Activated CD4-positive, alpha-beta T cell treated with anti-CD3 and anti-CD28 coated beads, Interleukin-2, Interleukin-6, amounts not matched to agents 100 ng/mL and 50 ng/mL, durations not matched to agents 16 hours and 8 hours (primary cell): ENCODE measurements at regions not wholly inside any gene's neighbourhood (a gene's known extent, or its start where the extent isn't known, plus 50 kb on each side); places are given as distances from the start of the nearest gene placed in this dataset.
"Not testable (repeated sequence)": the region's sequence is repeated elsewhere in the genome, so short reads cannot be mapped to it uniquely, and the experiment has no call there.

Source experiments
- DNase-seq: peaks from one replicate; pipeline ENCODE4 v3.0.0-alpha.2; 2020

DNA sequence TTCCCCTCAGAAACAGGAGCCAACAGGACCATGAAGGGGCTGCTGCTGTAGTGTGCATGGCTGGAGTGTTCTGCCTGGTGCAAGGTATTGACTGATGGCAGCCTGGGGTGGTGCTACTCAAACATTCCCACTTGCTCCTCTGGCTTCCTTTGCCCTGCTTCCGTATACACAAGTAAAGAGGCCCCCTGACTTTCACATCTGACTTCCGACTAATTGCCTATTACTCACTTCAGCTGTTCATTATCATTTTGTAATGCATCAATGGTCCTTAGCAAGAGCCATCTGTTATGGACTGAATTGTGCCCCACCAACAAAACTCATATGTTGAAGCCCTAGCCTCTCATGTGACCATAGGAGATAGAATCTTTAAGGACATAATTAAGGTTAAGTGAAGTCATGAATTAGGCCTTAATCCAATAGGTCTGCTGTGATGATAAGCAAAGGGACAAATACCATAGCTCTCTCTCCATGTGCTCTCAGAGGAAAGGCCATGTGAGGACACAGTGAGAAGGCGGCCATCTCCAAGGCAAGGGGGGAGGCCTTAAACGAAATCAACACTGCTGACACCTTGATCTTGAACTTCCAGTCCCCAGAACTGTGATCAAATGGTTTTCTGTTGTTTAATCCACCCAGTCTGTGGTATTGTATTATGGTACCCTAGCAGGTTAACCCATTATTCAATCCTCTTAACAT, 122.5 kb upstream of the CLNK start:
- no peak for DNase-seq

DNA sequence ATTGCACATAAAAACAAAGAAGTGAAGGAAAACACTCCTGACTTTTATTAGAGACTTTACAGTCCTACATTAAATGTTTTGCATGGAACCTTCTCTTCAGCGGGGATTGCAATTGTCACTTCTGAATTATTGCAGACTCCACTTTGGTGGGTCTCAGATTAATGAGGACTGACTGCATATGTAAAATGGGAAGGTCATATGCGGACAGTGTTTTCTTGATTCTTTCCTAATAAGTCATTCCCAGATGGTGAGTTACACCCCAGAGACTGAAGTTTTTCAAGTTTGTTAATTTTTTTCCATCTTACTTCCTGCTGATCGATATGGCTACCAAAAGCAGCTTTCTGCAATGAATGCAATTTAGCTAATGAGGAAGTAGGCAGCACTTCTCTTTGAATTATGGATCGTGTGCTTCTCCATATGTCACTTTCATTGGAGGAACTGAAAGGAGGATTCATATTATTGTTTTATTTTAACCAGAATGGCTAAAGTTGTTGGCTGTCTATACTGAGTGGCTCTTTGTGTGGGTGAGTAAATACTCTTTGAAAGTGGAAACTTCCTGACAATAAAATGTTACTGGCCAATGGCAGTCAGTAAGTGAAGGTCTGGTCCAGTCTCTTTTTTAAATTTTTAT, 119.3 kb upstream of the CLNK start:
- no peak for DNase-seq

GRCh38 chr4:10787365-10787764, 102.8 kb upstream of the CLNK start:
- no peak for DNase-seq

DNA sequence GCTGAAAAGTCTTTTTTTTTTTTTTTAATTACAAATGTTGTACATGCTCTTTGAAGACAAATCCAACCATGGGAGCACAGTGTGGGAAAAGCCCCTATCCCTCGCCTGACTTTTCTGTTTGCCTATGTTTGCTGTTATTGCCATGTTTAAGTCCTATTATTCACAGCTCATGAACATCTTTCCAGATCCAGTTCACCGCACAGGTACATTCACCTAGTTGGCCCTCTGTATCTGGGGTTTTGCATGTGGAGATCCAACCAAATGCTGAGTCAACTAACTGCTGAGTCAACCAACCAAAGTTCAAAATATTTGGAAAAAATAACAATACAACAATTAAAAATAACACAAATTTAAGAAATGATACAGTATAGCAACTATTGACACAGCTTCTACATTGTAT, 100.1 kb upstream of the CLNK start:
- no peak for DNase-seq

DNA sequence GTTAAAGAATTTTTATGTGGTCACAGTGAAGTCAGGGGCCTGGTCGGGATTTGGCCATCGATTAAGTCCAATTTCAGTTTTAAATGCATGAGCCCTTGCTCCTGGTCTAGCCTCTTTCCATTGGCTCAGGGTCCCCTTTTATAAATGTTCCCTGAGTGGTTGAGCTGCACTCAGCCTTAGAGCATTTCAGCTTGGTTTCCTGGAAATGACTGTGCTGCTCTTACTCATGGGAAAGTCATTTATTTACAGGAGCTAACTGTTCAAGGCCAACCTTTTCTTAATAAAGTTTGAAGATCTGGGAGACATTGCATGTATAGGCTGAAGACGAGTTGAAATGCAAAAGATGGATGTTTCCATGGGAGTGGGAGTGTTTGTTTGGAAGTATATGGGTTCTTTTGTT, 98.8 kb upstream of the CLNK start:
- DNase-seq = no peak

- no peak for DNase-seq
Observed at GRCh38 chr4:10781805-10782204, 97.2 kb upstream of the CLNK start.

DNA sequence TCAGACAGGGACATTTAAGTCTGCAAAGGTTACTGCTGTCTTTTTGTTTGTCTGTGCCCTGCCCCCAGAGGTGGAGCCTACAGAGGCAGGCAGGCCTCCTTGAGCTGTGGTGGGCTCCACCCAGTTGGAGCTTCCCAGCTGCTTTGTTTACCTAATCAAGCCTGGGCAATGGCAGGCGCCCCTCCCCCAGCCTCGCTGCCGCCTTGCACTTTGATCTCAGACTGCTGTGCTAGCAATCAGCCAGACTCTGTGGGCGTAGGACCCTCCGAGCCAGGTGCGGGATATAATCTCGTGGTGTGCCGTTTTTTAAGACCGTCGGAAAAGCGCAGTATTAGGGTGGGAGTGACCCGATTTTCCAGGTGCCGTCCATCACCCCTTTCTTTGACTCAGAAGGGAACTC, 96.2 kb upstream of the CLNK start:
- DNase-seq = not testable (repeated sequence)

DNA sequence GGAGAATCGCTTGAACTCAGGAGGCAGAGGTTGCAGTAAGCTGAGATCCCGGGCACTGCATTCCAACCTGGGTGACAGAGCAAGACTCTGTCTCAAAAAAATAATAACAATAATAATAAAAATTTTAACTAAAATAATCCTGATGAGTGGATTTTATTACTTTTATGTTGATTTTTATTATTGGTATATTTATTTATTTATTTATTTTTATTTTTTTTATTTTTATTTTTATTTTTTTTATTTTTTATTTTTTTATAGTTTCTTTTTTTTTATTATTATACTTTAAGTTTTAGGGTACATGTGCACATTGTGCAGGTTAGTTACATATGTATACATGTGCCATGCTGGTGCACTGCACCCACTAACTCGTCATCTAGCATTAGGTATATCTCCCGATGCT, 90.6 kb upstream of the CLNK start:
- not testable (repeated sequence) for DNase-seq

- no peak for DNase-seq
Observed at GRCh38 chr4:10773656-10774055, 89.1 kb upstream of the CLNK start.

- DNase-seq = no peak
Observed at GRCh38 chr4:10773010-10773409, 88.4 kb upstream of the CLNK start.

DNA sequence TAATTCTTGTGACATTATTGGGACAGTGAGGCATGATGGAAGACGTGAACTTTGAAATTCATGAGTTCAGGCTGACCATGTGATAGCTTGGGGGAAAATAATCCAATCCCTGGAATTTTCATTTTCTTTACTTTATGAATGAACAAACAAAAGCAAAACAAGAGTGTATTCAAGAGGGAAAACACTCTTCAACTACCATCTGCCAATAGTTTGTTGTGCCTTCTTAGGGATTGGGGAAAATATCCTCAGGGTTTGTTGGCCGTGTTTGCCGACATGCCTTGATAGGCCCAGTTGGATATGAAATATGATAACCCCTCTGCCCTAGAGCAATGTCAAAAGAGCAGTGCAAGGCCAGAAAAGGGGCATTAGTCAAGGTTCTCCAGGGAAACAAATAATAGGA, 80.8 kb upstream of the CLNK start:
- DNase-seq = no peak

DNA sequence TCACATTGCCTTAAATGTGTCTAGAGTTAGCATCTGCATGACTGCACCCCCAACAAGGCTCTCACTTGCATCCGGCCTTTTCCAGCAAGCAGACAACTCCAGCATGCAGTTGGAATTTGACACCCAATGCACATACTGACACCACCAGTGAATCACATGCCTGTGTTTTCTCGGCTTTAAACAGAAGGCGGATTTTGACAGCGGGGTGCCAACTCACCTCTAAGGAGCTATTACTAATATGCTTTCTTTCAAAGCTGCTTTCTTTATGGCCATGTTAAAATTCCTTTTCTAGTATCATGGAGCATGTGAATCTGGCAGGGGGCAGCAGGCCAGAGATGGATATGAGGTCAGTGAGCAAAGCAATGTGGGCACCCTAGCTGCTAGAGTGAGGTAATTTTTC, 78.0 kb upstream of the CLNK start:
- DNase-seq = no peak

- no peak for DNase-seq
Observed at GRCh38 chr4:10761903-10762302, 77.3 kb upstream of the CLNK start.

DNA sequence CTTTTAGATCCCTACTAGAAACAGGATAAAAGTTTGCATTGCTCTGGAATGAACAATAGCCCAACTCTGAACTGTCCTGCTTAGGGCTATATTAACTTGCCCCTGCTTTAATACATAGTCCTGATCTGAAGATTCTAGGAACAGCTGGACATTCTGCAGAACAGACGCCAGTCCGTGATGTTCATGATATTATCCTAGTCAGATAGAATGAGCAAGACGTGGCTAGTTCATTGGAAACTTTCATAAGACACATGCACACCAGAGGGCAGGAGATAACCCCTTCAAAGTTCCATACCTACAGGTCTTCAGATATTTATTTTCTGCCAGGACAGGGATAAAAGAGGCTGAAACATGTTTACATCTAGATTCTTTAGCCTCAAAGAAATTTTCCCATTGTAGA, 75.5 kb upstream of the CLNK start:
- no peak for DNase-seq

GRCh38 chr4:10758906-10759305, 74.3 kb upstream of the CLNK start:
- no peak for DNase-seq

DNA sequence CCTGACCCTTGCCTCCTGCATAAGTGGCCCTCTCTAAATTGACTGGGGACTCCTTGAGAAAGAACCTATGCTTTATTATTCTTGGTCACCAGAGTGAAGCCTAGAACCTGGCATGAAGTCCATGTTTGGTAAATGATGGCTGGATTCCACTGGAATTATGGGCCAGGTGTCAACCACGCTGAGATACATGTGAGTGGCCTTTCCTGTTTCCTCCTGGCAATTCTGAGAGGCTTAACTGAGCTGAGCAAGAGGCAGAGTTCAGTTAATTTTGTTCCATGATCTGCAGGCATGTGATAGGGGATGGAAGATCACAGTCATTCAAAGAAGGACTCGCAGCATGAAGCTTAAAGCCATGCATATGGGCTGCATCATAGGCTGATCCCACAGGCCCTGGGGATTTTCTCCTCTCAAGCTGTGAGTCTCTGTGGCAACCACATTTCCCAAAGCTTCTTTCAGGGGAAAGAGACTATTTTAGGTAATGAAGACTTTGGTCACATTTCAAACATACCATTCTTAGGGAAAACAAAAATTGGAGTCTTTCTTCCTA, 69.4 kb upstream of the CLNK start:
- no peak for DNase-seq

DNA sequence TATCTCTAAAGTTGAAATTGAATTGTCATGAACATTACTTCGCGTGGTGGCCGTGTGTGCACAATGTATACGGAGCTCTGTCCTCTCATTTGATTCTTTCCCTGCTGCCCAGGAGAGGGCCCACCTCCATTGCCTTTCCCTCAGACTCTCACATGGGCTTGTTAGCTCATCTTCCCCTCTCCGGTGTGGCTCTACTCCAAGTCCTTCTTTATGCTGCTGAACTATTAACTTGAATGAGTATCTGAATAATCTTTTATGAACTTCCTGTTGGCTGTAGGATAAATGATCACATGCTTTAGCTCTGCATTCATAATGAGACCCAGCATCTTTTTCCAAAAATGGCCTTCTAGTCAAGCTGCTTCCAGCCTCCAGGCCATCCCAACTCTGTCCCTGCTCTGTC, 68.8 kb upstream of the CLNK start:
- DNase-seq = no peak

DNA sequence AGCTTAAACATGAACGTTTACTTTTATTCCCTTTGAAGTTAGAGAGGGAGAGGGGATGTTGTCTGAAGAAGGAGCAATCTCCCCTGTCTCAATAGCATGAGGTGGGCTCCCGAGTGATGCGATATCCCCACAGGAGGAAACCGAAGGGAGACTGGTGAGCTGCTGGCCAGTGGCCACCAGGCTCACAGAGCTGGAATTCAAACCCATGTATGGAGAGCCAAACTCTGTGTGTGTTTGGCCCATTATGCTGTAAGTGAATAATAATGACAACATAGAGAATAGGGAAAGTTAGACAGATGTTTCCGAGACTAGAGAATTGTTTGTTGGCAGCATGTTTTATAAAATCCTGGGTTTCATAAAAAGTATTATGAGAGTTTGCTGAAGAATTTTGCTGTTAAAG, 66.1 kb upstream of the CLNK start:
- DNase-seq = no peak

- DNase-seq = no peak
Observed at GRCh38 chr4:10747186-10747585, 62.6 kb upstream of the CLNK start.

DNA sequence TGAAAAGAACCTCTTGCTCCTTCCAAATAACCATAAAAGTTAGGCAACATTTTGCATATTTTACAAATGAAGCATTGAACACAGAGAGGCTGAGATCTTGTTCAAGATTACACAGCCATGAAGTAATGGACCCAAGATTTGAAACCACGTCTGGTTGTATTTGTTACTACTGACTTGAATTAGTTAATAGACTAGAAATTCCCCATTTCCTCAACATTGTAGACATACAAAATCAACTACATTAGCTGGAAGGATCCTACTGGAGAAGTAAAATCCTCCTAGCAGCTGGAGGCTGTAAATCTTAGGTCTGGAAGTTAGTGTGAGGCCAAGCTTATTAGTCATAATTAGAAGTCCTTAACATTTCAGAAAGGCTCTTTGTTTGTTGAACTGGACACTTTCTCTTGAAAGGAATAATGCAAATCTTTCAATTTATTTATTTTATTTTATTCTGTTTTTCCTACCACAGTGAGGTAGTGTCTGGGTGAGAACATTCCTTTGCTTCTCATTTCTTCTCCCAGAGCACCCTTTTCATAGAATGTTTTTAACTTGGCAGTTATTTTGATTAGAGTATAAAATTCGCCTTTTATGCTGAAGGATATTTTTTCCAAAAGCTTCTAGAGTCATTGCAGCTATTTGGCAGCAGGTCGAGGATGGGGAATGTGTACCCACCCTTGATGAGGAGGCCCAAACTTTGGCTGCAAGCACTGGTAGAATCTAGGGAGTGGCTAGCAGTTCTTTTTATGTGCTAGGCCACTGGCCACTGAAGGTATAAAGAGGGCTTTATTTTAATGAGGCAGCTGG, 62.0 kb upstream of the CLNK start:
- no peak for DNase-seq

- no peak for DNase-seq
Observed at GRCh38 chr4:10743357-10743756, 58.8 kb upstream of the CLNK start.

DNA sequence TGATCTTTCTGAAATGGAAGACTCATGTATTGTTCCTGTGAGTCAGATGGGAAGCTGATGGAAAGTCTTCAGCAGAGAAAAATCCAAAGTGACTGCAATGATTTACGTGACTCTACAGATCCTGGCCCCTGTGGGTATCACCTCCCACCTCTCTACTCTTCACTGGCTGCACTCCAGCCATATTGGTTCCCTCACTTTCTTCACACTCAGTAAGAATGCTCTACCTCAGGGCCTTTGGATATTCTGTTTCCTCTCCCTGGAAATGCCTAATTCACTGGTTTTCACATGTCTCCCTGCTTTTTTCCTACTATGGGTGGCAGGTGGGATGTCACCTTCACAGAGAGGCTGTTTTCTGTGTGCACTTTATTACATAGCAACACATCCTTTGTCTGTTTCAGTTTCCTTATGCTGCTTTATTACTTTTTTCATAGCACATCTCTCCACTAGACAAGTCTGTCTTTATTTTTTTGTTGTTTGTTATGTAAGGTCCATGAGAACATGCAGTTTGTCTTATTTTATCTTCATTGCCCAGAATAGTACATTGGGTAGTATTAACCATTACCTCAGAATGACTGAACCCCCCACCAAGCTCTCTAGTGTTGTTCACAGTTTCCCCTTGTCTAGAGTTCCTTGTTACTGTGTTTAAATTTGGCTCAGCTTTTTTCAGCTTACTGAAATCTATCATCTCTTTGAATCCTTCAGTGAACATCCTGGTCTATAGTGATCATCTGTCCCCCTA, 57.6 kb upstream of the CLNK start:
- DNase-seq = no peak
